NCI-H128 (cell line): ENCODE measurements at regions not wholly inside any gene's neighbourhood (a gene's known extent, or its start where the extent isn't known, plus 50 kb on each side); places are given as distances from the start of the nearest gene placed in this dataset.
"Not testable (repeated sequence)": the region's sequence is repeated elsewhere in the genome, so short reads cannot be mapped to it uniquely, and the experiment has no call there.

Experiments
- DNase-seq: peaks from one replicate; lab custom pipeline; 2025; ENCODE audit not compliant: unreplicated experiment; lab: John Stamatoyannopoulos, UW

DNA sequence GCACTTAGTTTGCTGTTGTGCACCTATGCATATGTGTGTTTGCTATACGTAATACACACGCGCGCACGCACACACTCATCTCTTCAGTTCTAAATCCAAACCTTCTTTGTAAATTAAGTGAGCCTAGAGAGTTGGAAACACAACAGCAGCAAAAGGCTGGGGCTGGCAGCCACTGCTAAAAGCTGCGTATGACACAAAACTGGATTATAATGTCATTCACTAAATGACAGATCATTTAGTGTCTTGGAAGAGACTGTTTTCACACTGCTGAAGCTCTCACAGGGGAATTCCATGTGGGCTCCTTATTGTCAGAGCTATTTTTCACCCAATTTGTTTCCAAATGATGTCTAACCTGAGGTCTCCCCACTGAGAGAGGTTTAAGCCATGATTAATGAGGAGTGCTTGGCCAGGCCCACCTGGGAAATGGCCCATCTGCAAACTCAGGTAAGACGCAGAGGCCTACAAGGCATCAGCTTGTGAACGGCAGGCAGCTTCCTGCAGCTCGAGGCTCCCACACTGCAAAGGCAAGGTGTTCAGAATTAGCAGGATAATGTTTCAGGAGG, 94.2 kb downstream of the OLIG3 start:
- no peak for DNase-seq

- DNase-seq: no peak
Measured at GRCh38 chr6:137395316-137395715, 98.9 kb downstream of the OLIG3 start.

GRCh38 chr6:137391061-137391814, 103.0 kb downstream of the OLIG3 start:
- DNase-seq: no peak

DNA sequence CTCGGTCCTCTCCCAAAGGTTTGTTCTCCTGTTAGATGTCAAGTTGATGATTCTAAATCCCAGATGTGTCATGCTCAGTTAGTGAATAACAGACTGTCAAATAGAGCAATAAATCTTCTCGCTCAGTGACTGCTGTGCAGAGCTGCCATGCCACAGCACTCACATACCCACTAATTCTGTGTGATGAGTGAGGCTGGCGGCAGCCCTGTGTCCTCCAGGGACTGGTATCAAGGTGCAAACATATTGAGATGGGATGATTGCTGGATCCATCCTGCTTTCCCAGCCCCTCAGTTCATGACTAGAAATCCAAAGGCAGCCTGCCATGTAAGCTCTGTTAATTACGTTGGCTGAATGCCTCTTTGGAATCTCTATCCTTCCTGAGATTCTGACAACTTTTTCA, 103.9 kb downstream of the OLIG3 start:
- DNase-seq: no peak

- no peak for DNase-seq
Measured at GRCh38 chr6:137389150-137389704, 105.0 kb downstream of the OLIG3 start.

DNA sequence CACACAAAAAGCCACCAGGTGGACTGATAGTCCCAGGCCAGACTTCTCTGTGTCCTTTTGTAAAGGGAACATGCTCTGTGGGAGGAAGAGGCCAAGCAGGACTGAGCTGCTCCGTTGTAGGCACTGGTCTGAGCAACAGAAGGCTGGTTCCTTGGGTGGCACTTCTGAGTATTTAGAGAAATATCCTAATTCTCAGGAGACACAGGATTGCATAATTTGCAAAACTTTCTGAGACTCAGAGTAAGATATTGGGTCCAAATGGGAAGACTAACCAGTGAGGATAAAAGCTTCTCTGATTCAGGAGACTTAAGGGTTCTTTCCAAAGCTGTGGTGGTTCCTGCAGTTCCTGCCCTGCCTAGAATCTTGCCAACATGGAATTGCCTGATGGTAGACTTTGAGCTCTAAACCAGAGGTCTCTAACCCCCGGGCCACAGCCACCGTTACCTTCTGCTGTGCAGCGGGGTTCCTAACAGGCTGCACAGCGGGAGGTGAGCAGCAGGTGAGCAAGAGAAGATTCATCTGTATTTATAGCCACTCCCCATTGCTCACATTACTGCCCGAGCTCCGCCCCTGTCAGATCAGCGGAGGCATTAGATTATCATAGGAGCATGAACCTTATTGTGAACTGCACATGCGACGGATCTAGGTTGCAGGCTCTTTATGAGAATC, 107.0 kb downstream of the OLIG3 start:
- DNase-seq: no peak

GRCh38 chr6:137383287-137383686, 110.9 kb downstream of the OLIG3 start:
- not testable (repeated sequence) for DNase-seq

DNA sequence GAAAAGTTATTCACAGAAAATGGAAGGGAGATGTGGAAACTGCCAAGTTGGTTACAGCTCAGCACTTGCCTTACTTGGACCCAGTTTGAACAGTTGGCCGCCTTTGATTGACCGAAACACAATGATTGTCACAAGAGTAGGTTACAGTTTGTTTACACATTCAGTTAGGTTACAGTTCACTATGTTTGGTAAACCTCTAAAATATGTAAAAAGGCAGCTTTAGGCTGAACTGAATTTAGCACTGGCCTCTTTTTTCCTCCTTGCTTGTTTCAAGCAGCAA, 116.2 kb downstream of the OLIG3 start:
- DNase-seq: no peak

DNA sequence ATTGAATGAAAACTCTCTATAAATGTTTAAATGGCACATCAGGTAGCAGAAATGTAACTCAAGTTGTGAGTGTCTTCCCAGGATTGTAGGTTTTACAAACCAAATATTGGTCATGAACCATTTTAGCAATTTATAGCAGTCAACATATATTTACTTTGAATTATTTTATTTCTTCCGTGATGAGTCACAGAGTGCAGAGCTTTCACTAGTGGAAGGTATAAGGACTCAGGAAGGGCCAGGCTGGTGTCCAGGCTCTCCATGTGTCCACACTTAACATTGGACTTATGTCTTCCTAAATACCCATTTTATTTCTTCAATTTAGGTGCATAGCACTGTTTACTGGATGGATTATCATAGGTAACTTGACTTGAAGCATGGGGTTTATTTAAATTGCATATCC, 120.9 kb downstream of the OLIG3 start:
- no peak for DNase-seq

- DNase-seq: no peak
Measured at GRCh38 chr6:137372532-137372931, 121.7 kb downstream of the OLIG3 start.

GRCh38 chr6:137371634-137372016, 122.6 kb downstream of the OLIG3 start:
- DNase-seq: no peak

- no peak for DNase-seq
Measured at GRCh38 chr6:137370871-137371633, 123.1 kb downstream of the OLIG3 start.

DNA sequence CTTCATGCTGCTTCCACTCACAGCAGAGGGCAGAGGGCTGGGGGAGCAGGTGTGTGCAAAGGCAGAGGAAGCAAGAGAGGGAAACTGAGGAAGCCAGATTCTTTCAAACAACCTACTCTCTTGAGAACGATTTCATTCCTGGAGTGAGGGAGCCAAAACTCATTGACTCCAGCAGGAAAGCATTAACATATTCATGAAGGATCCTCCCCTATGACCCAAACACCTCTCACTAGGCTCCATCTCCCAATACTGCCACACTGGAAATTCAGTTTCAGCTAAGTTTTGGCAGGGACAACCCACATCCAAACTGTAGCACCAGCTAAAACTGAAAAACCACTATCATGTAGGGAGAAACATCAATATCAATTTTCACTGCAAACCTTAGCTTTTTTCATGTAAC, 125.1 kb downstream of the OLIG3 start:
- DNase-seq: no peak

DNA sequence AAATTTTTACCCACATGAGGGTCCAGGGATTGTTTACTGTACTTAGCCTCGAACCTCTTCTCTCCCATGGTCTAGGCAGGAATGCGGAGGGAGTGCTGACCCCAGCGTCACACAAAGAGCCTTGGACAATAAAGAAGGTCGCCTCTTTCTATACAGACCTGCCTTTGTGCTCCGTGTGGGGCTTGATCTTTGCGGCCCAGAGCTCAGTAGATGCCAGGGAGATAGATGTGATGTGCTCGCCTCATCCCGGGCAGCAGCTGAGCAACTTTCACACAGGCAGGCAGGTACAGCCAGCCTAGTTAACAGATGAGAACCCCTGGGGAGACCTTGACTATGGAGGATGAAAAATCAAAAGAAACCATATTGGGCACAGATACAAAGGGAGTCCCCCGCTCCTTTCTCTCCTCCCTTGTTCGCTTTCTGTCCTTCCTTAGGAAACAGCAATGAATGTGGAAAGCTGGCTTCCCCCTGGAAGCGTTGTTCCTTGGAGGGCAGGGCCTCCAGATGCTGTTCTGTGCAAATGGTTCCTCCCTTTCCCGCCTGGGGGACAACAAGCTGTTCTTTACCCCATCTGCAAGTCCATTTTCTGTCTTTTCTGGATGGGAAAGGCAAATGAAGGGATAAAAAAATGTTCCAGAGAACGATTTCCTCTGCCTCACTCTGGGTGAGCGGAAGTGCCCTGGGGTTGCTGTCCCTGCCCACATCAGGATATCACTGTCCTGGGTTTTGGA, 128.3 kb downstream of the OLIG3 start:
- DNase-seq: no peak

DNA sequence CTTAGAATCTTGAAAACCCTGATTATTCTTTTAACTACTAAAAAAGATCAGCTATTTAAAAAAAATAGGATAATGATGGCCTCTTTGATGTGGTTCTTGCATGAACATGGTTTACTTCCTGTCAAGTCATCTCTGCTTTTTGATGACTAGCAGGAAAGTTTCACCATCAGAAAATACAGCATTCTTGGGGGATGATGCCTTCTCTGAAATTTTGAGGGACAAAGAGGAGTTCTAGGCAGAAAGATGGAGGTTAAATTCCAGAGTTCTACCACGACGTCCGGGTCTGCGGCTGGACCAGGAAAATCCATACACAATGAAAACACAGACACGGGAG, 130.4 kb downstream of the OLIG3 start:
- DNase-seq: no peak

DNA sequence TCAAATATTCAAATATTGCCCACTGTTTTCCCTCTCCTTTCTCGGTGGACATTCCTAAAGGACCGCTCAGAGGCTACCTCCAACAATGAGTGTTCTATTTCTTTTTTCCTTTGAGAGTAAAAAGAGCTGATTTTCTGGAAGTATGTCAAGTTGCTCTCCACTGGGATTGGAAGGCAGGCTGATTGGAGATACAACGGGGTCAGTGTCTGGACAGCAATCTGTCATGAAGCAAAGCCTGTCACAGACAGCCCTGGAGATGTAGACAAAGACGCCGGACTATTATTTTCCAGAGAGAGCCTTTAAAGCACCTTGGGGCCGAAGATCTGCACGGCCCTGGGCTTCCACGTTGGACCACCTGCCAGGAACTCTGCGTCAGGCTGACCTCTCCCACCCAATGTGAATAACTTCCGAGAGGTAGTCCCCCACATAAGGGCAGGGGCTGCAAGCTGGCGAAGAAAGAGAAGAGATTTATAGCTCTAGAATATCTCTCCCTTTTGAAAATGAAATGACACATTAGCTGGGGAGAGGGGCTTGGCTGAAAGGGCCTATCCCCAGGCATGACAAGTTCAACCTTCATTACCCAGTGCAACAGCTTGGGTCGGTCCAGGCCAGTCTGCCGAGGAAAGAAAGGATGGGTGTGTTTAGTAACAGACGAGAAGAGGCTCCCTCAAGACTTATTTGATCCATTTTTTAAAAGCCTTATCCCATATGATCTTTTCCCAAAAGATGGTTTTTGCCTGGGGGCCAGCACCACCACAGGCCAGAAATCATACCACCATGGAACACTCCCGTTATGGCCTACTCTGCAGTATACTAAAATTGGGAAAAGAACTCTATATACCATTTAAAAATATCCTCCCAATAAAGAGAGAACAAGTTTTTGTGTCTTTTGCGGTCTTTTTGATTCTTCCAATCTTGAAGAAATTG, 131.1 kb downstream of the OLIG3 start:
- no peak for DNase-seq

GRCh38 chr6:137361701-137362100, 132.5 kb downstream of the OLIG3 start:
- no peak for DNase-seq

DNA sequence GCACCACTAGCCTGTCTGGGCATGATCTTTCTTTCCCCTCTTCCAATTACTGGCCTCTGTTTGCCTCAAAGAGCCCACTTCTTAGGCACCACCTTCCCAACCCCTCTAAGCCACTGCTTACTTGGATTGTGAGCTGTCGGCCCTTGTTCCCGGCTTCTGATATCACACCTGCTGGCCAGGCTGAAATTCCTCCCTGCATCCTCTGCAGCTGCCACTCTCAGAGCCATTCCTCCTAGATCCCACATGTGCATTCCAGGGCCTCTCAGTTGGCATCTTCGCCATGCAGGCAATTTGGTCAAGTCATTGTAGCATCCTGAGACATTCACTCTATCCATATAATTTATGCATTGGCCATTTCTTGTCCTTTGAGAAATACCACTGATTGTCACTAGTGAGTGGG, 135.9 kb downstream of the OLIG3 start:
- DNase-seq: no peak

- no peak for DNase-seq
Measured at GRCh38 chr6:137357948-137358266, 136.3 kb downstream of the OLIG3 start.

- DNase-seq: no peak
Measured at GRCh38 chr6:137357263-137357947, 136.8 kb downstream of the OLIG3 start.
